ENCODE measurements at regions not wholly inside any gene's neighbourhood (a gene's known extent, or its start where the extent isn't known, plus 50 kb on each side); places are given as distances from the start of the nearest gene placed in this dataset.

GRCh38 chr4:65968831-65969558 lies 298.7 kb upstream of the EPHA5 start:
- Histone ChIP-seq H3K36me3 (ENCODE audit: control insufficient read depth in 2 of 2, extremely low read depth in 1 of 2, insufficient read depth in 2 of 2, low read length in 2 of 2) (no peaks in the 10 kb centered on the region), H2AFZ (ENCODE audit: low read depth, low read length) (no peak overlapping the region), H3K27me3 (ENCODE audit: control insufficient read depth in 2 of 2, insufficient read depth in 2 of 2, low read length in 2 of 2) (no peaks in the 10 kb centered on the region), H3K9me1 (replicated peaks; ENCODE audit: control insufficient read depth, extremely low read depth, insufficient read depth, low read length) (no peaks in the 10 kb centered on the region), H3K9me3 (replicated peaks; ENCODE audit: control insufficient read depth, insufficient read depth, low read length) (no peaks in the 10 kb centered on the region), H3K4me2 (ENCODE audit: insufficient read depth, low read length) (no peak overlapping the region), H3K9ac (replicated peaks; ENCODE audit: extremely low read depth, insufficient read depth, low read length) (no peak overlapping the region), H3K79me2 (ENCODE audit: control insufficient read depth, insufficient read depth, low read length) (no peaks in the 10 kb centered on the region), H3K4me1 (ENCODE audit: control insufficient read depth, extremely low read depth, insufficient read depth, low read length) (no peaks in the 10 kb centered on the region), H3K4me3 (replicated peaks in 1 of 3; ENCODE audit: insufficient read depth in 1 of 3, low read depth in 1 of 3, low read length in 3 of 3) (no peak overlapping the region), H4K20me1 (replicated peaks; ENCODE audit: control insufficient read depth, extremely low read depth, insufficient read depth, low read length) (no peaks in the 10 kb centered on the region), H3K27ac (ENCODE audit: insufficient read depth, low read depth, low read length) (no peak overlapping the region)
- intact Hi-C loops (cut with micrococcal nuclease), result no loop called here
- FAIRE-seq, result no peak
- dilution Hi-C loops (cut with MboI; ENCODE audit: extremely low pct_ligation_motif_present, low sequenced_read_pairs), result no loop called here
- ChIA-PET POLR2A (no interaction called here), CTCF (no interaction called here)
- DNase-seq (ENCODE audit: low read depth, low spot score), result no peak
- TF ChIP-seq POLR2AphosphoS5 (IDR thresholded peaks at IDR 0.05; ENCODE audit: insufficient read depth, low read depth, low read length) (no peak), EZH2 (IDR thresholded peaks at IDR 0.05; ENCODE audit: borderline replicate concordance, low read depth, low read length, severe bottlenecking) (no peak), GATA2 (IDR thresholded peaks at IDR 0.05; ENCODE audit: insufficient read depth, insufficient read length, low read depth, low read length) (no peak), MYC (IDR thresholded peaks at IDR 0.05; ENCODE audit: low read depth, low read length) (no peak), FOS (IDR thresholded peaks at IDR 0.05; ENCODE audit: borderline replicate concordance, insufficient read depth, low read length) (no peak), CTCF (IDR thresholded peaks at IDR 0.05; ENCODE audit: extremely low read depth in 1 of 2, insufficient read depth in 1 of 2, low read depth in 1 of 2, low read length in 2 of 2) (no peak), POLR2A (IDR thresholded peaks at IDR 0.05; ENCODE audit: low read depth, low read length) (no peak), JUN (IDR thresholded peaks at IDR 0.05; ENCODE audit: borderline replicate concordance, insufficient read depth, insufficient read length, low read depth) (no peak)
- BruUV-seq (replicated peaks), result no TSS peak

Data from endothelial cell of umbilical vein (primary cell).